ENCODE measurements at regions not wholly inside any gene's neighbourhood (a gene's known extent, or its start where the extent isn't known, plus 50 kb on each side); places are given as distances from the start of the nearest gene placed in this dataset.

DNA sequence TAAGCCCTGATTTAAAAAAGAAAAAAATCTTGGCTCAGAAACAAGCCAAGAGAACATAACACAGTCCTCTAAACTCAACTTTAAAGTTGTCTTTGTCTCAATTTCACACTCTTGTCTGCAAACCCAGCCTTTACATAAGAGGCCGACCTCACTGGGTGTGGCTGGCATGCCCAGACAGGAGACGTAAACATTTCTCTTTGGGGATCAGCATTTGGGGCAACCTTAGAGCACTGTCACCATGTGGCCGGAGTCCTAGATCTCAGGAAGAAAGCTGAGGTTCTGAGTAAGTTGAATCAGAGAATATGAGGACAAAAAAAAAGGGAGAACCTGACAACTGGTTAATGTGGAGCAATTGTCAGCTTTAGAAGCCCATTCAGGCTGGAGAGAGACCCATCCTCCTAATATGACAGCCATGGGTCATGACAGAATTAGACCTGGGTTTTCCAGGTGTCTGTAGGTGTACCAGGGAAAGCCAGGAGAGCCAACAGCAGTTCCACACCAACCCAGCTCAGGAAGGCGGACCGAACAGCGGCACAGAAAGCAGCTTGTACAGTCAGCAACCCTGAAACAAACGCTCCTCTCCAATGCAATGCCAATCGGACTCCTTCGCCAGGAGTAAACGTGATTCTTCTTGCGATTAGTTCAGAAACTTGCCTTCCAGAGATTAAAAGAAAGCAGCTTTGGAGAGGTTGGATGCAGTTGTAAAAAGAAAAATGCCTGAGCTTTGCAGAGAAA, 97.9 kb upstream of the MAP3K1 start:
- TF ChIP-seq, protein P1, sequence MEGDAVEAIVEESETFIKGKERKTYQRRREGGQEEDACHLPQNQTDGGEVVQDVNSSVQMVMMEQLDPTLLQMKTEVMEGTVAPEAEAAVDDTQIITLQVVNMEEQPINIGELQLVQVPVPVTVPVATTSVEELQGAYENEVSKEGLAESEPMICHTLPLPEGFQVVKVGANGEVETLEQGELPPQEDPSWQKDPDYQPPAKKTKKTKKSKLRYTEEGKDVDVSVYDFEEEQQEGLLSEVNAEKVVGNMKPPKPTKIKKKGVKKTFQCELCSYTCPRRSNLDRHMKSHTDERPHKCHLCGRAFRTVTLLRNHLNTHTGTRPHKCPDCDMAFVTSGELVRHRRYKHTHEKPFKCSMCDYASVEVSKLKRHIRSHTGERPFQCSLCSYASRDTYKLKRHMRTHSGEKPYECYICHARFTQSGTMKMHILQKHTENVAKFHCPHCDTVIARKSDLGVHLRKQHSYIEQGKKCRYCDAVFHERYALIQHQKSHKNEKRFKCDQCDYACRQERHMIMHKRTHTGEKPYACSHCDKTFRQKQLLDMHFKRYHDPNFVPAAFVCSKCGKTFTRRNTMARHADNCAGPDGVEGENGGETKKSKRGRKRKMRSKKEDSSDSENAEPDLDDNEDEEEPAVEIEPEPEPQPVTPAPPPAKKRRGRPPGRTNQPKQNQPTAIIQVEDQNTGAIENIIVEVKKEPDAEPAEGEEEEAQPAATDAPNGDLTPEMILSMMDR (conservative IDR thresholded peaks at IDR 0.05; ENCODE audit: low read depth, low read length) = no peak
- no peak for TF ChIP-seq EZH2 (IDR thresholded peaks at IDR 0.05; ENCODE audit: borderline replicate concordance, low read depth, low read length, poor library complexity, severe bottlenecking)
